Peyer's patch (tissue), 4 donors: ENCODE measurements at regions not wholly inside any gene's neighbourhood (a gene's known extent, or its start where the extent isn't known, plus 50 kb on each side); places are given as distances from the start of the nearest gene placed in this dataset.

ENCODE experiments used
- CTCF ChIP-seq, 6 experiments: fragments of 450-650 bp in 4 of 6; fragments of 200-600 bp in 2 of 6; sonication (generic) in 1 of 6; IDR thresholded peaks; one replicate each; pipeline ENCODE4 v1.5.1; 2017 to 2019; ENCODE audit warnings: antibody characterized with exemption in 6 of 6, mild to moderate bottlenecking in 3 of 6, moderate library complexity in 1 of 6
- POLR2A ChIP-seq, 2 donors: fragments of 450-650 bp; IDR thresholded peaks; one replicate each; pipeline ENCODE4 v1.5.1; 2017; ENCODE audit warnings: antibody characterized with exemption in 2 of 2, mild to moderate bottlenecking in 2 of 2, moderate library complexity in 2 of 2

GRCh38 chrX:94178145-94178788, 504.3 kb downstream of the FAM133A start:
- TF ChIP-seq POLR2A (IDR thresholded peaks at IDR 0.05) = no peak
- TF ChIP-seq CTCF (IDR thresholded peaks at IDR 0.05) = no peak
